Lower lobe of right lung (tissue), 2 donors: ENCODE measurements at regions not wholly inside any gene's neighbourhood (a gene's known extent, or its start where the extent isn't known, plus 50 kb on each side); places are given as distances from the start of the nearest gene placed in this dataset.

Source experiments
- ATAC-seq, 2 donors: fragments of 200-7000 bp; cut with Tn5 transposase; one replicate each; pipeline ENCODE4 v1.9.1; 2020 to 2022; ENCODE audit warnings: mild to moderate bottlenecking in 2 of 2, moderate library complexity in 2 of 2
- DNase-seq: peaks from one replicate; pipeline ENCODE4 v3.0.0-alpha.2; 2020
- H3K27ac ChIP-seq: fragments of 200-600 bp; one replicate; pipeline ENCODE4 v1.8.0; 2022
- H3K27me3 ChIP-seq: fragments of 200-600 bp; one replicate; pipeline ENCODE4 v1.8.0; 2022; ENCODE audit warnings: low read depth
- H3K36me3 ChIP-seq: fragments of 200-600 bp; one replicate; pipeline ENCODE4 v1.8.0; 2022; ENCODE audit warnings: mild to moderate bottlenecking
- H3K4me1 ChIP-seq: fragments of 200-600 bp; one replicate; pipeline ENCODE4 v1.8.0; 2022
- H3K4me3 ChIP-seq: fragments of 200-600 bp; one replicate; pipeline ENCODE4 v1.8.0; 2022; ENCODE audit warnings: mild to moderate bottlenecking
- H3K9me3 ChIP-seq: fragments of 200-600 bp; one replicate; pipeline ENCODE4 v1.8.0; 2022
- CTCF ChIP-seq: fragments of 200-600 bp; IDR thresholded peaks from one replicate; pipeline ENCODE4 v1.8.0; 2022; ENCODE audit warnings: antibody characterized with exemption, mild to moderate bottlenecking
- intact Hi-C: fragments of 100-400 bp; cut with DNase I; formaldehyde crosslinking; loops from one replicate; pipeline ENCODE4 v1.11.0; 2022
- donor health status: DM: no; HTN: yes; CAD: no; lungs with severe emphysema.

GRCh38 chr1:78223417-78224215 lies 177.8 kb downstream of the GIPC2 start:
- TF ChIP-seq CTCF = no peak
- Histone ChIP-seq H3K4me1 (no peaks in the 10 kb centered on the region), H3K9me3 (no peaks in the 10 kb centered on the region), H3K36me3 (no peaks in the 10 kb centered on the region), H3K27me3 (no peaks in the 10 kb centered on the region), H3K27ac (peak overlapping the region; percentile 33), H3K4me3 (no peak overlapping the region)
- intact Hi-C loops = no loop called here
- ATAC-seq (peak; percentile 82 to 94), DNase-seq (no peak)

- DNase-seq = no peak
- Histone ChIP-seq H3K4me1 (no peaks in the 10 kb centered on the region), H3K27ac (no peak overlapping the region), H3K9me3 (no peaks in the 10 kb centered on the region), H3K27me3 (no peaks in the 10 kb centered on the region), H3K36me3 (no peaks in the 10 kb centered on the region), H3K4me3 (no peak overlapping the region)
- no peak for TF ChIP-seq CTCF
- intact Hi-C loops = no loop called here
- no peak for ATAC-seq
Measured at GRCh38 chr1:78224246-78224785, 178.6 kb downstream of the GIPC2 start.

GRCh38 chr1:78224861-78225552 lies 179.2 kb downstream of the GIPC2 start:
- Histone ChIP-seq H3K9me3 (no peaks in the 10 kb centered on the region), H3K36me3 (no peaks in the 10 kb centered on the region), H3K27me3 (no peaks in the 10 kb centered on the region), H3K4me1 (no peaks in the 10 kb centered on the region), H3K27ac (no peak overlapping the region), H3K4me3 (no peak overlapping the region)
- ATAC-seq (no peak), DNase-seq (no peak)
- intact Hi-C loops = no loop called here
- TF ChIP-seq CTCF = no peak

- no peak for TF ChIP-seq CTCF
- Histone ChIP-seq H3K36me3 (no peaks in the 10 kb centered on the region), H3K27me3 (no peaks in the 10 kb centered on the region), H3K4me1 (no peaks in the 10 kb centered on the region), H3K4me3 (no peak overlapping the region), H3K27ac (no peak overlapping the region), H3K9me3 (no peaks in the 10 kb centered on the region)
- DNase-seq = no peak
- intact Hi-C loops = no loop called here
- no peak for ATAC-seq
Measured at GRCh38 chr1:78226784-78227183, 181.0 kb downstream of the GIPC2 start.

- Histone ChIP-seq H3K4me1 (no peaks in the 10 kb centered on the region), H3K36me3 (no peaks in the 10 kb centered on the region), H3K27ac (no peak overlapping the region), H3K4me3 (no peak overlapping the region), H3K27me3 (no peaks in the 10 kb centered on the region), H3K9me3 (no peaks in the 10 kb centered on the region)
- ATAC-seq (no peak), DNase-seq (no peak)
- intact Hi-C loops = no loop called here
- no peak for TF ChIP-seq CTCF
Measured at GRCh38 chr1:78227705-78228635, 182.2 kb downstream of the GIPC2 start.
